HG03354 (cell line): ENCODE measurements at regions not wholly inside any gene's neighbourhood (a gene's known extent, or its start where the extent isn't known, plus 50 kb on each side); places are given as distances from the start of the nearest gene placed in this dataset.

Source experiments
- ATAC-seq: cut with Tn5 transposase; IDR thresholded peaks from one replicate; pipeline ENCODE4 v1.9.1; 2021; ENCODE audit warnings: mild to moderate bottlenecking; ENCODE audit not compliant: unreplicated experiment, poor library complexity, severe bottlenecking

- ATAC-seq: no peak
Measured at GRCh38 chr13:90397503-90397902, 950.0 kb upstream of the MIR17HG start.

- ATAC-seq: no peak
Measured at GRCh38 chr13:90400372-90400771, 947.1 kb upstream of the MIR17HG start.

- no peak for ATAC-seq
Measured at GRCh38 chr13:90401150-90401549, 946.3 kb upstream of the MIR17HG start.

GRCh38 chr13:90402102-90402501 lies 945.4 kb upstream of the MIR17HG start:
- no peak for ATAC-seq

- ATAC-seq: no peak
Measured at GRCh38 chr13:90402613-90403012, 944.9 kb upstream of the MIR17HG start.

- no peak for ATAC-seq
Measured at GRCh38 chr13:90403330-90404082, 944.0 kb upstream of the MIR17HG start.

GRCh38 chr13:90405301-90405700 lies 942.2 kb upstream of the MIR17HG start:
- ATAC-seq: no peak

GRCh38 chr13:90412980-90413379 lies 934.5 kb upstream of the MIR17HG start:
- no peak for ATAC-seq

- no peak for ATAC-seq
Measured at GRCh38 chr13:90413548-90413947, 933.9 kb upstream of the MIR17HG start.

- ATAC-seq: no peak
Measured at GRCh38 chr13:90414691-90415596, 932.5 kb upstream of the MIR17HG start.

- no peak for ATAC-seq
Measured at GRCh38 chr13:90415902-90416301, 931.6 kb upstream of the MIR17HG start.

- no peak for ATAC-seq
Measured at GRCh38 chr13:90416519-90416918, 931.0 kb upstream of the MIR17HG start.

- ATAC-seq: no peak
Measured at GRCh38 chr13:90416938-90417337, 930.5 kb upstream of the MIR17HG start.

GRCh38 chr13:90420683-90421082 lies 926.8 kb upstream of the MIR17HG start:
- no peak for ATAC-seq

- no peak for ATAC-seq
Measured at GRCh38 chr13:90427322-90428272, 919.9 kb upstream of the MIR17HG start.

- ATAC-seq: no peak
Measured at GRCh38 chr13:90428522-90429210, 918.8 kb upstream of the MIR17HG start.

GRCh38 chr13:90430127-90430526 lies 917.4 kb upstream of the MIR17HG start:
- ATAC-seq: no peak

- ATAC-seq: no peak
Measured at GRCh38 chr13:90436697-90437096, 910.8 kb upstream of the MIR17HG start.

GRCh38 chr13:90438576-90438975 lies 908.9 kb upstream of the MIR17HG start:
- ATAC-seq: no peak
